Loucy (cell line): ENCODE measurements at regions not wholly inside any gene's neighbourhood (a gene's known extent, or its start where the extent isn't known, plus 50 kb on each side); places are given as distances from the start of the nearest gene placed in this dataset.

ENCODE experiments used
- EZH2phosphoT487 ChIP-seq: fragments of 200-600 bp; IDR thresholded peaks from 2 replicates; pipeline ENCODE4 v1.6.1; 2018; ENCODE audit warnings: antibody characterized with exemption, mild to moderate bottlenecking, moderate library complexity, borderline replicate concordance
- TF ChIP-seq, protein P1 (sequence below): fragments of 200-600 bp; sonication (generic); conservative IDR thresholded peaks from 2 replicates; pipeline ENCODE4 v1.5.1; 2014; ENCODE audit warnings: mild to moderate bottlenecking, antibody characterized with exemption, low read length

DNA sequence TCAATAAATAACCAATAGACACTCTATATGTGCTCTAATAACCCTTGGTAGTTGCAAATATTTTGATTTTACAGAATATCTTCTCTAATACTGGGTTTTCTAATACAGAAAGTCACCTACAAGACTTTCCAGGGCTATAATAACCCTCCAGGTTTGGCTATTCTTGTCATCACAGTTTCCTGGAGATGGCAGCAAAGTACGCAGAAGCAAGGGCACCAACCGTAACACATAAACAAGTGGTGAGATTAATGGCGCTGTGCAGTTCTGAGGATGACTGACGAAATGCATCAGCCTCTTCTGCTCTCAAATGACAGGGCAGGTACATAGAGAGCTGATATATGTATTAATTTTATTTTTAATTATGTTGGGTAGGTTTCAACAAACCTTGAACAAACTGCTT lies 122.4 kb downstream of the C4orf33 start:
- TF ChIP-seq, protein P1, sequence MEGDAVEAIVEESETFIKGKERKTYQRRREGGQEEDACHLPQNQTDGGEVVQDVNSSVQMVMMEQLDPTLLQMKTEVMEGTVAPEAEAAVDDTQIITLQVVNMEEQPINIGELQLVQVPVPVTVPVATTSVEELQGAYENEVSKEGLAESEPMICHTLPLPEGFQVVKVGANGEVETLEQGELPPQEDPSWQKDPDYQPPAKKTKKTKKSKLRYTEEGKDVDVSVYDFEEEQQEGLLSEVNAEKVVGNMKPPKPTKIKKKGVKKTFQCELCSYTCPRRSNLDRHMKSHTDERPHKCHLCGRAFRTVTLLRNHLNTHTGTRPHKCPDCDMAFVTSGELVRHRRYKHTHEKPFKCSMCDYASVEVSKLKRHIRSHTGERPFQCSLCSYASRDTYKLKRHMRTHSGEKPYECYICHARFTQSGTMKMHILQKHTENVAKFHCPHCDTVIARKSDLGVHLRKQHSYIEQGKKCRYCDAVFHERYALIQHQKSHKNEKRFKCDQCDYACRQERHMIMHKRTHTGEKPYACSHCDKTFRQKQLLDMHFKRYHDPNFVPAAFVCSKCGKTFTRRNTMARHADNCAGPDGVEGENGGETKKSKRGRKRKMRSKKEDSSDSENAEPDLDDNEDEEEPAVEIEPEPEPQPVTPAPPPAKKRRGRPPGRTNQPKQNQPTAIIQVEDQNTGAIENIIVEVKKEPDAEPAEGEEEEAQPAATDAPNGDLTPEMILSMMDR: peak; percentile 28
- TF ChIP-seq EZH2phosphoT487: no peak
